Stimulated activated naive CD8-positive, alpha-beta T cell treated with anti-CD3 and anti-CD28 coated beads, Interleukin-15, amount 100 ng/mL, for 72 hours (primary cell): ENCODE measurements at regions not wholly inside any gene's neighbourhood (a gene's known extent, or its start where the extent isn't known, plus 50 kb on each side); places are given as distances from the start of the nearest gene placed in this dataset.

ENCODE experiments used
- ATAC-seq: fragments of 150-1000 bp; cut with Tn5 transposase; 2 replicates; pipeline ENCODE4 v1.10.0; 2021; ENCODE audit warnings: mild to moderate bottlenecking, moderate library complexity
- DNase-seq, 2 donors: peaks; one replicate each; pipeline ENCODE4 v3.0.0; 2021 to 2022
- H3K27ac Mint-ChIP-seq, 2 donors: one replicate each; pipeline ENCODE4 v1.8.0; 2022; ENCODE audit warnings: mild to moderate bottlenecking in 2 of 2, mixed read lengths in 2 of 2, moderate library complexity in 2 of 2
- H3K27me3 Mint-ChIP-seq: one replicate; pipeline ENCODE4 v1.8.0; 2022; ENCODE audit warnings: mixed read lengths
- H3K4me1 Mint-ChIP-seq: one replicate; pipeline ENCODE4 v1.8.0; 2022; ENCODE audit warnings: mild to moderate bottlenecking, mixed read lengths
- H3K4me3 Mint-ChIP-seq, 2 donors: one replicate each; pipeline ENCODE4 v1.8.0; 2022; ENCODE audit warnings: mild to moderate bottlenecking in 2 of 2, mixed read lengths in 2 of 2, moderate library complexity in 1 of 2
- H3K9me3 Mint-ChIP-seq, 2 donors: one replicate each; pipeline ENCODE4 v1.8.0; 2022; ENCODE audit warnings: mixed read lengths in 2 of 2

DNA sequence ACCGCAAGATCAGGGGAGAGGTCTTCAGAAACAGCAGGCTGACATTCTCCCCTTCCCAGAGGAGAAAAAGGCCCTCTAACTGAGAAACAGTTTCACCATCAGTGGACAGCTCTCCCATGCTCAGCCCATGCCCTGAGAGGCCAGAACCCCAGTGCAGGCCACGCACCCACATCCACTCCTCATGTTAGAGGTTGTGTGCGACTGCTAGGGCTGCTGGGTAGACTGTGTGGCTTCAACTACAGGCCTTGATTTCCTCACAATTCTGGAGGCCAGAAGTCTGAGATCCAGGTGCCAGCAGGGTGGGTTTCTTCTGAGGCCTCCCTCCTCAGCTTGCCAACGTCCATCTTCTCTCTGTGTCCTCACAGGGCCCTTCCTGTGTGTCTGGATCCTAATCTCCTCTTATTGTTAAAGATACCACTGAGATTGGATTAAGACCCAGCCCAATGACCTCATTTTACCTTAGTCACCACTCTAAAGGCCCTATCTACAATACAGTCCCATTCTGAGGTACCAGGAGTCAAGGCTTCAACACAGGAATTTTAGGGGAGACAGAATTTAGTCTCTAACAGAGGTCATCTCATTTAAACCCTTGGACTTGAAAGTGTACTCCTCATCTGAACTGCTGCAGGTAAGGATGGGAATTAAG is 67.7 kb upstream of the CD93 start:
- Mint-ChIP-seq H3K4me1 (no peaks in the 10 kb centered on the region), H3K27me3 (peaks cover 31% of the 10 kb centered on the region), H3K4me3 (no peak overlapping the region), H3K27ac (no peak overlapping the region), H3K9me3 (no peaks in the 10 kb centered on the region)
- ATAC-seq = no peak
- DNase-seq = no peak

DNA sequence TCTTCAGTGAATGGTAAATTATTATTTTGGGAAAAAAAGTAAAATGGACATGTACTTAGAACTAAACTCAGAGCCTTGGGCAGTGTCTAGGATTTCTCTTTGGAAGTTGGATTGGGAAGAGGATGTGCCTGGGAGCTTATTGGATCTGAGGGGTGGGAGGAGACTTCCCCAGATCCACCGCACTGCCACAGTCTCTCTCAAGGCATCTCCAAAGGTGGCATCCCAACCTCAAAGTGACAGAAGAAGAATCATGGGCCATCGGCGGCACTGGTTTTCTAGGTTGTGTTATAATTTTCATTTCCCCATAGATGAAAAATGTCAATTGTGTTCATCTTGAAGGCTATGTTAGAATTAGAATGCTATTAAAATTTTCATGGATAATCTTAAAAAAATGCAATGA is 66.8 kb upstream of the CD93 start:
- Mint-ChIP-seq H3K4me3 (no peak overlapping the region), H3K27me3 (peaks cover 31% of the 10 kb centered on the region), H3K27ac (no peak overlapping the region), H3K4me1 (peaks cover 4% of the 10 kb centered on the region), H3K9me3 (no peaks in the 10 kb centered on the region)
- no peak for ATAC-seq
- no peak for DNase-seq

DNA sequence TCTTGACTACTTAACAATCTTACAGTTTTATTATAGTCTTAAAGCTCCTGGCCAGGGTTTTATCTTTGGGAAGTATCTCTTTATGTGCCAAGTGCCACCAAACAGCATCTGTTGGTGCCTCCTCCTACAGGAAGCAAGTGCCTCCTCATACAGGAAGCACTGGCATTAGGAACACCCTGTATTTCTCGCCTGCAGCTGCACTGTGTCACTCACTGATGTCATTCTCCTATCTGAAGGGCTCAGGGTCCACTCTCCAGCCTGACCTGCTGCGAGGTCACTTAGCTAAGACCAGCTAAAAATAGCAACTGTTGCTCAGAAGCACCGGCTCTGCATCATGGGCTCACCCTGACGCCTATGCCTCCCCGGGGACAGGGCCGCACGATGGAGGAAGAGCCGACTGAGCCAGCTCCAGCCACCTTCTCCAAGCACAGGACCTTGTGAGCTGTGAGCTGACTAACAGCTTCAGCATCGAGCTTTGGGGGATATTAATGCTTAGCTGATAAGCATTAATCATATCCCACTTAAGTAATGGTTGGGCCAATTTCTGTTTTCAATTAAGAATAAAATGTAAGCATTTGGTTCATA is 66.3 kb upstream of the CD93 start:
- no peak overlapping the region for H3K27ac Mint-ChIP-seq
- no peak overlapping the region for H3K4me3 Mint-ChIP-seq
- H3K27me3 Mint-ChIP-seq = peaks cover 31% of the 10 kb centered on the region
- ATAC-seq = no peak
- H3K9me3 Mint-ChIP-seq = no peaks in the 10 kb centered on the region
- peaks cover 7% of the 10 kb centered on the region for H3K4me1 Mint-ChIP-seq
- DNase-seq = no peak

DNA sequence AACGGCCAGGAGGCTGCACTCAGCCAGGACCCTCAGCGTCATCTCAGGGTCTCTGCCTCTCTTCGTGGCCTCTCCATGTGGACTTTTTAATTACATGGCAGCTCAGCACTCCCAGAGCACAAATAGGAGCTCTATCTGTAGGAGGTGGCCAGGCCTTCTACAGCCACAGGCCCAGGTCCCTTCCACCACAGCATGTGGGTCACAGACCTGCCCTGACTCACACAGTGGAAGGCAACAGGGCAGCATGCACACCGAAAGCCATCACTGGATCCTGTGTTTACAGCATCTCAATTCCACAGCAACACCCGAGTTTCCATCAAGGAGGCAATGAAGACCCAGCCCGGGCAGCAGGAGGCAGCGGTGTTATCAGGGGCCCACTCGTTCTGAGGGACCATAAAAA is 65.8 kb upstream of the CD93 start:
- peaks cover 31% of the 10 kb centered on the region for H3K27me3 Mint-ChIP-seq
- DNase-seq (no peak), ATAC-seq (no peak)
- H3K4me1 Mint-ChIP-seq = peaks cover 7% of the 10 kb centered on the region
- peak overlapping the region in 1 of 2 donors; percentile 19 for H3K27ac Mint-ChIP-seq
- H3K4me3 Mint-ChIP-seq = no peak overlapping the region
- no peaks in the 10 kb centered on the region for H3K9me3 Mint-ChIP-seq

DNA sequence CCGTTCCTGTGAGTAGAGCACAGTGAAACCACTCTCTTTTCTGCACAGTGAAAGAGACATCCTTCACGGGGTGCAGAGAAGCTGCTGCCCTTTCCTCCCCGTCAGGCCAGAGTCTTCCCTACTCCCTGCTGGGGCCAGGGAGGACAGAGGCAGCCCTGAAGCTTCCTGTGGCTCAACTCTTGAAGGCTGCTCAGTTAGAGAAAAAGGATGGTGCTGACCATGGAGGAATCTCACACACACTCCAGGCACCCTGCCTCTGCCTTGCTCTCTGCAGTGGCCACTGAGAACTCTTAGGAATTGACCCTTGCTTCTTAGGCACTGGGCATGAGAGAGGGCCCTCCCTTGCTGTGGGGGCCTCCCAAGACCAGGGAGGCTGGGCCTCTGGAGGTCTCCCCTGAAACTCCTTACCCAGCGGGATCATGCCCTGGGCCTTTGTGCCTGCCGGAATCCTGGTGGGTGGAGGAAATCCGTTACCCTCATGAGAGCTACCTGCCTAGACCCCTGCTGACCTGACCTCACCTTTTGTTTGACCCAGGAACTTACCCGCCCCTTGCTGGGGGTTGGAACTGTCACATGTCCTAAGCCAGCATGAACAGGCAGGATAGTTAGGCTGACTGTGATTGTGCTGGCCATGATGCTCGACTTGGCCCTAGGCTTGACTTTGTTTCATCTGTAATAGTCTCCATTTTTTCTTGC is 65.0 kb upstream of the CD93 start:
- DNase-seq (no peak), ATAC-seq (peak; percentile 24)
- Mint-ChIP-seq H3K9me3 (no peaks in the 10 kb centered on the region), H3K27me3 (peaks cover 31% of the 10 kb centered on the region), H3K27ac (no peak overlapping the region), H3K4me3 (no peak overlapping the region), H3K4me1 (peaks cover 7% of the 10 kb centered on the region)

DNA sequence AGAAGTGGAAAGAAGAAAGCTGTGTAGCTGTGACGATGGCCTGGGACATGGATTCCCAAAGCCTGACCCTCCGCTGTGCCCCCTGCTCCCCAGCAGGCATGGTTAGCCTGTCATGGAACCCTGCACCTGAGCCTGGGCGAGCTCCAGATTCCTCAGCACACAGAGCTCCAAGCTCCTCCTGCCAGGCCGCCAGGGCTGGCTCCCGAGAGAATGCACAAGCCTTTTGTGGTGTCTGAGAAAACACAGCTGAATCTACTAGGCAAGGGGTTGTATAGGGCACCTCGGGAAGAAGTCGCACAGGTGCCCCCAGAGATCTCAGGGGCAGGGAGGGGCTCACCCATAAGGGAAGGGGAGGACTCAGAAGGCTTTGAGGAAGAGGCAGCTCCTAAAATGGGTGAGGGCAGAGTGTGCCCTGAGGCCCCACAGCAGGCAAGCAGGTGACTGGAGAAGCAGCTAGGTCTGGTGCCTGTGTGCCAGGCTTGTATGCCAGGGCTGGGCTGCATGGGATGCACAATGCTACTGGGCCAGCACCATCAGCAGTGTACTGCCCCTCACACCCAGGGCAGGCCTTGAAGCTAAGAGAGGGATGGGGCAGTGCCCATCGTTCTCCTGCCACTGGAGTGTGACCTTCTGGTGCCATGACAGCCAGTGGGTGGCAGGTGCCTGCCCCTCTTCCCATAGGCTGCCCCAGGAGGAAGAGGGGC is 64.3 kb upstream of the CD93 start:
- ATAC-seq (peak; percentile 14), DNase-seq (no peak)
- H3K27ac Mint-ChIP-seq = no peak overlapping the region
- H3K27me3 Mint-ChIP-seq = peaks cover 32% of the 10 kb centered on the region
- peaks cover 7% of the 10 kb centered on the region for H3K4me1 Mint-ChIP-seq
- no peak overlapping the region for H3K4me3 Mint-ChIP-seq
- no peaks in the 10 kb centered on the region for H3K9me3 Mint-ChIP-seq

DNA sequence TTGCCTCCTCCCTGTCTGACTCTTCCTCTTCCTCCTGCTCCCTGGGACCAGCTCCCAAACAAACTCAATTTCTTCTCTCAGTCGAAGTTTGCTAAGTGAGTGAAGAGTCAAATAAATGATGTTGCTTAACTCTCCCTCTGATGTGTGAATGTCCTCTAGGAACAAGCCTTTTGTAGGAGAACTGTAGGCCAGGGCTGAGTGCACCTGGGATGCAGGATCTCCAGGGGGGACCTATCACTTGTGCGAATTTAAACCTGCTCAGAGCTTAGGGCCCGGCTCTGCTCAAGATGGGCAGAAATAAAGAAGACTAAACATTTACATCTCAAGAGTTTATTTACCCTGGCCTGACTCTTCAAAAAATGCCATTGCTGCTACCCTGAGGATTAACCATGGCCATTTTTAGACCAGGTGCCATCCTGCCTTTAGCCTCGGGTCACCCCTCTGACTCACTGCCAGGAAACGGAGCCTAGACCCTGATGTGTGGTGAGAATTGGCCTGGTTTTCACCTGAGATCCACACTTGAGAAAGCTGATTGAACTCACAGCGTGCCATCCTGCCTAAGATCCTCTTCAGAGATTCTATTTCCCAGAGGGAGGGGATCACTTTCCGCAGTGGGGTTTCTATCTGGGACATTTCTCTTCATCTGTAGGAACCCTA is 63.6 kb upstream of the CD93 start:
- DNase-seq = no peak
- peaks cover 7% of the 10 kb centered on the region for H3K4me1 Mint-ChIP-seq
- ATAC-seq = no peak
- no peaks in the 10 kb centered on the region for H3K9me3 Mint-ChIP-seq
- H3K27me3 Mint-ChIP-seq = peaks cover 39% of the 10 kb centered on the region
- H3K4me3 Mint-ChIP-seq = no peak overlapping the region
- no peak overlapping the region for H3K27ac Mint-ChIP-seq

DNA sequence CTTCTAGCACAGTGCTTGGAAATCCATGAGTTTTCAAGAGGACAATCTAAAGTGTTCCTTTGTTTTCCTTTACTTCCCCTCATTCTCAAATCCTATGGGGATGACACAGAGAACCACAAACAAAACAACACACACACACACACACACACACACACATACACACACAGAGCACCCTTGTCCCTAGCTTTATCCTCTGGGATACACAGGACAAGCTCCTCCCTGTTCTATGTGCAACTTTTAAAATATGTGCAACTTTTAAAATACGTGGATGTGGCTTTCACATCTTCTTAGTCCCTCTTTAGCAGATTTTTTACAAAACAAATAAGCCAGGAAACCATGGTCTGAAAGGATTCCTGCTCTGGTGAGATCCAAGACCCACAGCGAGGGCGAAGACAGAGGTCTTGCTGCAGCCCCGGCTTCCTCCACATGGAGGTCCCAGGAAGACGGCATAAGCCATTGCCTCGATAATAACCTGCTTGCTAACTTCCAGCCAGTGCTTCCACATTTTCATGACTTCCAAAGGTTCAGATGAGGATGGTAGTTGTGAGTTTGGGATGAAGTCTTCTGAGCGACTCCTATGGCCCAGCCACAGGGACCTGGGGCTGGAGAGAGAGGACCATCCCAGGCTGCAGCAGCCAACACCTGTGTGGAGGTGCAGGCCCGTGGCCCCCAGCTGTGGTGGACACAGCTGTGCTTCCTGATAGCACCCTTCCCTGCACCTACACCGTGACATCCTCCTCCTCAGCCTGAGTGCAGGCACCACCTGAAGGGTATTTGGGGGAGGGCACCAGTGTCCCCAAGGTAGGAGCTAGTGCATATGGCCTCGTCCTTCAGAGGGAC is 62.8 kb upstream of the CD93 start:
- DNase-seq (no peak), ATAC-seq (no peak)
- H3K9me3 Mint-ChIP-seq = no peaks in the 10 kb centered on the region
- no peak overlapping the region for H3K27ac Mint-ChIP-seq
- H3K27me3 Mint-ChIP-seq = peaks cover 47% of the 10 kb centered on the region
- no peak overlapping the region for H3K4me3 Mint-ChIP-seq
- peaks cover 7% of the 10 kb centered on the region for H3K4me1 Mint-ChIP-seq

DNA sequence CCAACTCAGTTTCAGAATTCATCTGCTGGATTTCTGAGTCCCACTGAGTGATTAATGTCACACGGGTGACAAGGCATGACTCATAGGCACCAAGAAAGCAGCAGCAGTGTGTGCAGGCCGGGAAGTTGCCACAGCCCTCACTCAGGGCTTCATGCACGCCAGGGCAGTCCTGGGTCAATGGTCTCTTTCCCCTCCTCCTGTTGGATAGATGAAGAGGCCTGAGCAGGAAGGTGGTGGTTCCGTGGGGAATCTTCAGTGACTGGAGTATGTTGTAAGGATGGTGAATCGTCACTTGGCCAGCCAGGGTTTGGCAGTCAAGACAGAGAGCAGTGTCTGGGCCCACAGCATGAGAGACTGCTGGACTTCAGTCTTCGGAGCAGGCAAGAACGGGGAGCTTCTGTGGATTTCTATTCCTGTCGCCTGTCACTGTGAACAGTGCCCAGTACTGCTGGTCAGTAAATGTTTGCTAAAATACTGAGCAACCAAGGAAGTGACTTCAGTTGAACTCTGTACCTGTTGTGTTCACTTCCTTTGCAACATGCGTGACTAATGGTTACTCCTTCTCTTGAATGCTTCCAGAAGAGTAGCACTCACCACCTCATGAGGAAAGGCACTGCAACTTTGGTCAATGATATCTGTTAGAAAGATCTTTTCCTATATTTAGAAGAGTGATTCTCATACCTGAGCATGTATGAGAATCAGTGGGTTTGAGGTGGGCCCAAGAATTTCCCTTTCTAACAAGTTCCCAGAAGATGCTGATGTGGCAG is 62.0 kb upstream of the CD93 start:
- Mint-ChIP-seq H3K9me3 (no peaks in the 10 kb centered on the region), H3K27me3 (peaks cover 47% of the 10 kb centered on the region), H3K4me3 (no peak overlapping the region), H3K27ac (no peak overlapping the region), H3K4me1 (peaks cover 13% of the 10 kb centered on the region)
- ATAC-seq (peak; percentile 64), DNase-seq (no peak)

DNA sequence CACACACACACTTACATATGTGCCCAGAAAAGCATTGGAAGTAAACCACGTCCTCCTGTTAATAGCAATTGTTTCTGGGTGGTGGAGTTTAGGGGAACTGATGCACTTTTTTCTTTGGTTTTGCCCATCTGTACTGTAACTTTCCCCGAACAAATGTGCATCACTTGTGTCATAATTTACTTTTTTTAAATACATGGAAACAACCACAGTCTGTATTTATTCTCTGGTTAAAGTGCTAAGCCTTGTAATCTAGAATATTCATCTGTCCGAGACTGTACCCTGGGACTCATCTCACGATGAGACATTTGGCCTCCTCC is 61.5 kb upstream of the CD93 start:
- Mint-ChIP-seq H3K4me1 (peaks cover 18% of the 10 kb centered on the region), H3K9me3 (no peaks in the 10 kb centered on the region), H3K27ac (no peak overlapping the region), H3K27me3 (peaks cover 44% of the 10 kb centered on the region), H3K4me3 (no peak overlapping the region)
- DNase-seq (no peak), ATAC-seq (no peak)

DNA sequence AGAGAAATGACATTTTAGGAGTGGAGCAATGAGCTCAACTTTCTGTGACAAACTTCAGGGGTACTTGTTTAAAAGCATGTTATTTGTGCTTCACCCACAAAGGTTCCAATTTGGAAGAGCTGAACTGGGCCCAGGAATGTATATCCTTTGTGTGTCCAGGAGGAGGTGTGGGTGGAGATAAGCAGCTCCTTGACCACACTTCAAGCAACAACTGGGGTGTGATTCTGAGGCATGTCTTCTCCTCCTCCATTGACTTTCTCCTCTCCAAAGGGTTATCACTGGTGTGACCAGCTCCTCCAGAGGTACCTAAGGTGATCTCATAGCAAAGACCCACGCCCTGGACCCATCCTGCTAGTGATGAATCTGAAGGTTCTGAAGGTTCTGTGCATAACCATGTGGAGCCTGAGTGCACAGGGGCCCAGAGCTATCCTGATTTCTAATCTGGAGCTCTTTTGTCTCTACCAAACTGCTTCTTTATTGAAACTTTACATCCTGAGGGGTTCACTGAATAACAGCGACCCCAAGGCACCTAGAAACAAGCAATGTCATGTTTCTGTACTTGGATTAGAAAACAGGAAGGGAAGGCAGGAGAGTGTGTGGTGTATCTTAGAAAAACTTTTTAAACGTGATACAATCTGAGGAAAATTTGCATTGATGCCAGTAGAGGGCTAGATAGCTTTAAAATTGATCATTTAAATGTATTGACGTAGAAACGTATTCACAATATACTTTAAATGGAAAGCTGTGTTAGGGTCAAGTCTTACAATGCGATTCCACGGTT is 60.9 kb upstream of the CD93 start:
- no peak for ATAC-seq
- Mint-ChIP-seq H3K27ac (no peak overlapping the region), H3K4me3 (no peak overlapping the region), H3K9me3 (no peaks in the 10 kb centered on the region), H3K27me3 (peaks cover 42% of the 10 kb centered on the region), H3K4me1 (peaks cover 24% of the 10 kb centered on the region)
- DNase-seq = no peak

DNA sequence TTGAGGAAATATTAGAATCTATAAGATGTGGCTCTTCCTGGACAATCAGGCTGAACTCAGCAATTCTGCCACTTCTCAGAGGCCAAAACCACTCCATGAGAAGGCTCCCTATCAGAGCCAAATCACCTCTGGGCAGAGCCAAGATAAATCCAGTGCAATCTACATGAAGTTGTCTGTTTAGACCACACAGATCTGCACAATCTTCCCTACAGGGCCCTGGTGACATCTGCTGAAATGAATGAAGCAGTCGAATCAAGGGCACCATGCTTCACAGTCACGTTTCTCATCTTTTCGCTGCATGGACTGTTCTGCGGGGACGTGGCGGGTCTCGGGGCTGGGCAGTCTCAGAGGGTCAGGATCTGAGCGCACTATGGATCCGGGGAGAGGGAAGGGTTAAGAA is 60.1 kb upstream of the CD93 start:
- no peak for DNase-seq
- no peak overlapping the region for H3K27ac Mint-ChIP-seq
- H3K9me3 Mint-ChIP-seq = no peaks in the 10 kb centered on the region
- peaks cover 31% of the 10 kb centered on the region for H3K4me1 Mint-ChIP-seq
- no peak for ATAC-seq
- H3K4me3 Mint-ChIP-seq = no peak overlapping the region
- H3K27me3 Mint-ChIP-seq = peaks cover 34% of the 10 kb centered on the region

DNA sequence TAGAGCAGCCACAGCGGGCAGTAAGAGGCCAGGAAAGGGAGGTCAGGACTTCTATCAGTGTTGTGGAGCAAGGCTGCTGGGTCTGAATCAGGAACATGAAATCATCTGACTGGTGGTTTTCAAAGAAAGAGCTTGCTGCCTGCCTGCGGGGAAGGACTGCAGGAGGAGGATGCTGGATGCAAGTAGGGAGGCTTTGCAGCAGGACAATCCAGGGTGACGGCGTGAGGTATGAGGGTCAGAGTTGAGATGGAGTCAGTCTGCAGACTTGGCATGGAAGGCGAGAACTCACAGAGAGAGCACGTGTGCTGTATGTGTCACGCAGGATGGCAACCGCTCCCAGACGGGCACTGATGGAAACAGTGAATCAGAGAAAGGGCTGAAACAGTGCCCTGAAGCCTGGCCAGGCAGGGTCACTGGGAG is 59.2 kb upstream of the CD93 start:
- DNase-seq = no peak
- no peak overlapping the region for H3K27ac Mint-ChIP-seq

DNA sequence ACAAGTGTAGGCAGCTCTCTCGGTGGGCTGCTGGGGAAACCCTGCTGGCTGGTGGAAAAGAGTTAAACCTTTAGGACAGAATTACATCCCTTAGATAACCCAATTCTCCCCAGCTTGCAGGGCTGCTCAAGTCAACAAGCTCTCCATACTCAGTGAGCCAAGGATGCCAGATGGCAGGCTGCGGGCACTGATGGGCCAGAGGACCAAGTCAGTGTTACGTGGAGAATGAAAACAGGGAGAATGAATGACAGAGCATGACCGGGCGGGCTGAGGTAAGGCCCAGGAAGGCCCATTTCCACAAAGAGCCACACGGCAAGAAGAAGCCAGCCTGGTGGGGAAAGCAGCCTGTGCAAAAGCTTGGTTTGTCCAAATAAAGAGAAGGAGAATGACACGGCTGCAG is 58.7 kb upstream of the CD93 start:
- DNase-seq = no peak
- Mint-ChIP-seq H3K27ac (no peak overlapping the region), H3K4me1 (peaks cover 31% of the 10 kb centered on the region), H3K27me3 (peaks cover 21% of the 10 kb centered on the region), H3K4me3 (no peak overlapping the region), H3K9me3 (no peaks in the 10 kb centered on the region)
- no peak for ATAC-seq

More for the DNA sequence above, 59.2 kb upstream of the CD93 start:
- no peaks in the 10 kb centered on the region for H3K9me3 Mint-ChIP-seq
- H3K27me3 Mint-ChIP-seq = peaks cover 25% of the 10 kb centered on the region
- no peak overlapping the region for H3K4me3 Mint-ChIP-seq
- ATAC-seq = no peak
- peaks cover 31% of the 10 kb centered on the region for H3K4me1 Mint-ChIP-seq
